AG10803 (cell line): ENCODE measurements at regions not wholly inside any gene's neighbourhood (a gene's known extent, or its start where the extent isn't known, plus 50 kb on each side); places are given as distances from the start of the nearest gene placed in this dataset.

ENCODE experiments used
- DNase-seq: peaks from one replicate; pipeline ENCODE4 v3.0.0; 2010; ENCODE audit warnings: low read depth
- H3K4me3 ChIP-seq: 2 replicates; pipeline ENCODE4 v1.5.1; 2011; ENCODE audit warnings: mild to moderate bottlenecking, low read length, control low read depth
- TF ChIP-seq, protein P1 (sequence below): conservative IDR thresholded peaks from 2 replicates; pipeline ENCODE4 v1.5.1; 2011; ENCODE audit warnings: mild to moderate bottlenecking, low read length, control low read depth, inconsistent platforms

DNA sequence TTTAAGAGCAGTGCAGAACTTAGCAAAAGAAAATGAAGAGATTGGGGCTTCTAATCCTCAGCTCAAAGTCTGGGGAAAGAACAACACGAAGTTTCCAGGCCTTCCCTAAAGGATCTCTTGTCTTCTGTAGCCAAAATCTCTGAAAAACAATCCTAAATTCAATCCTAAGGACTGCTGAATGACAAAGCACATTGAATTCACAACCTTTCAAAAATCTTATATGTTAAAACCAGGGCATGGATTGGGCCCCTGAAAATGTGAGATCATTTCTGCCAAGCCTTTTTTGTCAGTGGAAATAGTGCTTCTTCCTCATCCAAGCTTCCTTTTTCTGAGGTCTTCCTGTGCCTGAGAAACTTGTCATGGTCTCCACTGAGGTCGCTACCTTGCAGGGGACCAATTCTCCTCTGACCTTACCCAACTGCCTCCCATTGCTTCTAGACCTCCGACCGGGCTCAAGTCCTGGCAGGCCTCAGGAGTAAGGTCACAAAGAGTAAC, 126.2 kb upstream of the ARID1B start:
- TF ChIP-seq, protein P1, sequence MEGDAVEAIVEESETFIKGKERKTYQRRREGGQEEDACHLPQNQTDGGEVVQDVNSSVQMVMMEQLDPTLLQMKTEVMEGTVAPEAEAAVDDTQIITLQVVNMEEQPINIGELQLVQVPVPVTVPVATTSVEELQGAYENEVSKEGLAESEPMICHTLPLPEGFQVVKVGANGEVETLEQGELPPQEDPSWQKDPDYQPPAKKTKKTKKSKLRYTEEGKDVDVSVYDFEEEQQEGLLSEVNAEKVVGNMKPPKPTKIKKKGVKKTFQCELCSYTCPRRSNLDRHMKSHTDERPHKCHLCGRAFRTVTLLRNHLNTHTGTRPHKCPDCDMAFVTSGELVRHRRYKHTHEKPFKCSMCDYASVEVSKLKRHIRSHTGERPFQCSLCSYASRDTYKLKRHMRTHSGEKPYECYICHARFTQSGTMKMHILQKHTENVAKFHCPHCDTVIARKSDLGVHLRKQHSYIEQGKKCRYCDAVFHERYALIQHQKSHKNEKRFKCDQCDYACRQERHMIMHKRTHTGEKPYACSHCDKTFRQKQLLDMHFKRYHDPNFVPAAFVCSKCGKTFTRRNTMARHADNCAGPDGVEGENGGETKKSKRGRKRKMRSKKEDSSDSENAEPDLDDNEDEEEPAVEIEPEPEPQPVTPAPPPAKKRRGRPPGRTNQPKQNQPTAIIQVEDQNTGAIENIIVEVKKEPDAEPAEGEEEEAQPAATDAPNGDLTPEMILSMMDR, result no peak
- no peak overlapping the region for H3K4me3 ChIP-seq
- DNase-seq, result no peak

DNA sequence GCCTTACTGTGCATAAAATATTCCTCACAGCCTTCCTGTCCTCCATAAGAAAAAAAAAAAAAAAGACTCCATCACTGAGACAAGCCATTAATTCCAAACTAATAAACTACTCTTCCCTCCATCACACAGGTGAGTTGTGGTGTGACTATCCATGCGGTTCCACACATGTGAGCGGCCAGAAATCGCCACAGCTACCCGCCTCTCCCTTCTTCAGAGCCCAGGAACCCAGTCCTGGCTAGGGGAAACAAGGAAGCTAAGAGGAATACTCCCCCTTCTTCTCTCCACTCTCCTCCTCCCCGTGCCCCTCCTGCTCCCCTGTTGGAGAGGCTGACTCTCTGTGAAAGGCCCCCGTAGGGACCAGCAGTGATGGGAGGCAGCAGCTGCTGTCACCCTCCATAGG, 128.6 kb upstream of the ARID1B start:
- H3K4me3 ChIP-seq, result no peak overlapping the region
- no peak for DNase-seq
- TF ChIP-seq, protein P1, result no peak

DNA sequence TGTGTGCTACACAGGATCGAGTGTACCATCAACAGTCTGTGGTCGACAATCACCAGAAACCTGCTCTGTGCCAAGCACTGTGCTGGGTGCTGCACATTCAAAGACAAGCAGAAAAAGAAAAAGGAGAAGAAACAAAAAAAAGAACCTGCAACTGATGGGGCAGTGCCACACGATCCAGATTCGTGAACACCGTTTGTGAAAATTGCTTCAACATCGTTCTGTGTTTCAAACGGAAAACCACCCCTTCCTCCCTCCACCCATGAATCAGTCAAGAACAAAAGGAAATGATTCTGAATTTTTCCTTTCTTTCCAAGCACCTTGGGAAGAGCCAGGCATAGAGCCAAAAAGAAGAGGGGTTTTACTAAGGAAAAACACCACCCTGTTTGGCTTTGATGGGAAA, 129.2 kb upstream of the ARID1B start:
- H3K4me3 ChIP-seq, result no peak overlapping the region
- TF ChIP-seq, protein P1, result no peak
- no peak for DNase-seq

DNA sequence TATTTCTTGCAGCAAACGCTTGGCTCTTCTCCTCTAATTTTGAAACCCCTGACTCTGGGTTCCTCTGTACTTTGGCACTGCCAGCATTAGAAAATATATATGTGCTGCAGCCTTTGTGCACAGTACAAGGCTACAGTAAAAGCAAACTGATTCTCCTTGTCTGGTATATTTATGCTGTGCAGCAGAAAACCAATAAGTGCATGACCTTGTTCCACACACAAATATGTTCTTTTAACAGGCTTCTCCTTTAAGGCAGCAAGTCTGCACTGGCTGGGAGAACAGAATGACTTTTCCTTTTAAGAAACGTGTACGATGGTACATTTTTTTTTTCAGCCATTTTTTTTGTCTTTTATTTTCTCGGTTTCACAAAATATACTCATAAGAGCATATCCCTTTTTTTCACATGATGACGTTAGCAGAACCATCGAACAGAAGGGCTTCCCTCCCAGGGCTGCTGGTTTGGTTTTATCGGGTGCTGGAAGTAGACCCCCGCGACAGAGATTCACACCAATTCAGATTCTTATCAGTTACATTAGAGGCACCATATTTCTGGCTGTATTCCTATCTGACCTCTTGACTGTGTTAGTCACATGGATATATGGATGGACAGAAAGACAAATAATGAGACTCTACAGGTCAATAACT, 129.9 kb upstream of the ARID1B start:
- no peak for DNase-seq
- TF ChIP-seq, protein P1, result no peak
- H3K4me3 ChIP-seq, result no peak overlapping the region

DNA sequence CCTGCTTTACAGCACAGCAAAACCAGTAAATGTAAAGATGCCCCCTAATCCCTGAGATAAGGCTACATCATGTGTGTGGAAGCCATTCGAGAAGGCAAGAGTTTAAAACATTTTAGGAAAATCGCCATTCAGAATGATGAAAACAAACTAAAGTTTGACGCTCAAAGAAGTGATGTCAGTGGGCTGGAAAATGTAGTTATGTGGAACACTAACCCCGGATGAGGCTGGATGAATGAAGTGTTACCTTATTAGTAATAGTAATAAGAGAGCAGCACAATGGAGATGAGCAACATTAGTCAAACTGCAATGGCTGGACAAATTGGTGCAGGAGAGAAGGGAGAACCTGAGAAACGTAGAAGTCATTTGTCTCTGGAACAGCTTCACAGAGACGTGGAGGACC, 130.7 kb upstream of the ARID1B start:
- no peak overlapping the region for H3K4me3 ChIP-seq
- no peak for DNase-seq
- TF ChIP-seq, protein P1, result no peak

DNA sequence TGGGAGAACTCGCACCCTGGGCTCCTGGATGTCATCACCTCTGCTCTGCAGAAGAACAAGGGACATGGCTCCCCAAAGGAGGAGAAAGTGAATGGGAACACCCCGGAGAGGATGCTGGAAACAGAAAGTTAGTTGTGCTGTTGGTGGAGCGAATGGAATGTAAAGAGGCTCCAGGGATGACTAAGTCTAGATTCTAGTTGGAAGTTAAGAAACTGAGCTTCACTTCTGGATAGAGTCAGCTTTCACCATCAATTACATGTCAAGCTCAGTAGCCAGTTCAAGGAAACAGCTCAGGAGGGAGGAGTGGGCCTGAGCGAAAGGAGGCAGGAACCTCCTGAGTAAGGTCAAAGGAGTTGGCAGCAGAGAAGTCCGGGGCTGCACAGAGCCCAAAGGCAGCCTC, 132.1 kb upstream of the ARID1B start:
- no peak overlapping the region for H3K4me3 ChIP-seq
- TF ChIP-seq, protein P1, result no peak
- peak; percentile 34 for DNase-seq

DNA sequence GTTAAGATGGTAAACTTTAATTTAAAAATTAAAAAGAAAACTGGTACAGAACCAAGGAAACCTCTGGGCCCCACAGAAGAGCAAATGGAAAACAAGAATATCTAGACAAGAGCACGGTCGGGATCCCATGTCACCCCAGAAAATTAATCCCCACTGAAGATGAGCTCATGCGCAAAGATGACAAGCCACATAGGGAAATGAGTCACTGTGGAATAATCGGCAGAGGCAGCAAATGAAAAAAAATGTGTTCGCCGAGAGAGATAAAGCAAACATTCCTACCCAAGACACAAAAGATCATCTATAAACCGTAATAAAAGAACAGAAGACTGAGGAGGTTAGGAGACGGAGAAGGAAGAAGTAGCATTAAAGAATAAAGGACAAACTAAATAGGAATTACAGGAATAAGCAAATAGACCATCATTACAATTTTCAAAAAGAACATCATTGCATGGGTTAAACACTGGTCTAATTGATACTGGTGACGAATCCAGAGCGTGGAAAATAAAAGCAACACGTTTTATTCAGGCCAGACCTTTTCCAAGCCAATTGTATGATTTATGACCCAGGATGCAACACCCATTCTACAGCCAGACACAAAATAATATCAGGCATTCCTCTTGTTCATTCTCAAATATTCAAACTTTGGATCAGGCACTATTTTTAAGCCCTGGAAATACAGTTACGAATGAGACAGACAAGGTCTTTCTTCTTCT, 138.0 kb upstream of the ARID1B start:
- TF ChIP-seq, protein P1, result no peak
- DNase-seq, result no peak
- no peak overlapping the region for H3K4me3 ChIP-seq
